ENCODE measurements at regions not wholly inside any gene's neighbourhood (a gene's known extent, or its start where the extent isn't known, plus 50 kb on each side); places are given as distances from the start of the nearest gene placed in this dataset.

DNA sequence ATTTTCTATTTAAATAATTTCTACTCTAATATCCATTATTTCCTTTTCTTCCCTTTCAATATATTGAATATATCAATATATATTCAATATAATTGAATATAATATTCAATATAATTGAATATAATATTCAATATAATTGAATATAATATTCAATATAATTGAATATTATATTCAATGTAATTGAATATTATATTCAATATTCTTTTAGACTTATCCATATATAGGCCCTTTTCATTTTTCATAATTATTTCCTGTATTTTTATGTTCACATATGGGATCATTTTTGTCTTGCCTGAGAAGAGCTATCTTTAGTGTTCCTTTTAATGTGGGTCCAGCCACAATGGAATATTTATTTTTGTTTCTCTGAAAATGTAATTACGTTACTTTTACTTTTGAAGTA lies 88.9 kb upstream of the ESRRB start:
- TF ChIP-seq CTCF (IDR thresholded peaks at IDR 0.05) = no peak
- no peak for TF ChIP-seq POLR2AphosphoS5 (IDR thresholded peaks at IDR 0.05; ENCODE audit: low read depth, low read length)
- TF ChIP-seq REST (IDR thresholded peaks at IDR 0.05; ENCODE audit: insufficient read depth in 1 of 2, low read depth in 2 of 2, low read length in 1 of 2) = no peak
